Neural cell (in vitro differentiated cells): ENCODE measurements at regions not wholly inside any gene's neighbourhood (a gene's known extent, or its start where the extent isn't known, plus 50 kb on each side); places are given as distances from the start of the nearest gene placed in this dataset.

Source experiments
- H2AFZ ChIP-seq: fragments of 200-600, 300-800 bp; sonication (generic), shearing (Covaris generic); 2 replicates; pipeline ENCODE4 v1.6.0; 2014; ENCODE audit warnings: low read depth, mild to moderate bottlenecking, antibody characterized with exemption, low read length, moderate library complexity
- H3F3A ChIP-seq: fragments of 200-600 bp; shearing (Covaris generic); 2 replicates; pipeline ENCODE4 v1.6.1; 2016; ENCODE audit warnings: mild to moderate bottlenecking, moderate library complexity, mixed read lengths, antibody characterized with exemption, low read length; ENCODE audit not compliant: insufficient read depth, poor library complexity, severe bottlenecking
- H3K27ac ChIP-seq: fragments of 200-600, 300-800 bp; sonication (generic), shearing (Covaris generic); 2 replicates; pipeline ENCODE4 v1.5.1; 2014; ENCODE audit warnings: mild to moderate bottlenecking, low read length, moderate library complexity
- H3K27me3 ChIP-seq: fragments of 300-800, 200-600 bp; sonication (generic), shearing (Covaris generic); 2 replicates; pipeline ENCODE4 v1.6.0; 2014; ENCODE audit warnings: mild to moderate bottlenecking, low read depth, low read length, moderate library complexity; ENCODE audit not compliant: insufficient read depth
- H3K36me3 ChIP-seq: fragments of 300-800, 200-600 bp; sonication (generic), shearing (Covaris generic); 2 replicates; pipeline ENCODE4 v1.5.1; 2014; ENCODE audit warnings: mild to moderate bottlenecking, antibody characterized with exemption, low read length, moderate library complexity; ENCODE audit not compliant: insufficient read depth
- H3K4me2 ChIP-seq: fragments of 300-800, 200-600 bp; sonication (generic), shearing (Covaris generic); 2 replicates; pipeline ENCODE4 v1.6.0; 2014; ENCODE audit warnings: mild to moderate bottlenecking, low read length
- H3K4me3 ChIP-seq: fragments of 300-800, 200-600 bp; sonication (generic), shearing (Covaris generic); 2 replicates; pipeline ENCODE4 v1.5.1; 2014; ENCODE audit warnings: mild to moderate bottlenecking, low read length, moderate library complexity
- H3K79me2 ChIP-seq: fragments of 200-600 bp; shearing (Covaris generic); replicated peaks from 2 replicates; pipeline ENCODE4 v1.6.0; 2014; ENCODE audit warnings: mild to moderate bottlenecking, low read length, moderate library complexity; ENCODE audit not compliant: insufficient read depth
- H3K9ac ChIP-seq: fragments of 300-800, 200-600 bp; sonication (generic), shearing (Covaris generic); 2 replicates; pipeline ENCODE4 v1.6.1; 2016; ENCODE audit warnings: mild to moderate bottlenecking, low read length, mixed read lengths
- H3K9me2 ChIP-seq: fragments of 200-600 bp; shearing (Covaris generic); 2 replicates; pipeline ENCODE4 v1.6.1; 2016; ENCODE audit warnings: mild to moderate bottlenecking, low read length, mixed read lengths; ENCODE audit not compliant: insufficient read depth
- H3K9me3 ChIP-seq: fragments of 200-600, 300-800 bp; sonication (generic), shearing (Covaris generic); 2 replicates; pipeline ENCODE4 v1.6.1; 2016; ENCODE audit warnings: mild to moderate bottlenecking, mixed run types, low read length, moderate library complexity, mixed read lengths
- H4K20me1 ChIP-seq: fragments of 200-600 bp; shearing (Covaris generic); 2 replicates; pipeline ENCODE4 v1.6.1; 2016; ENCODE audit warnings: mild to moderate bottlenecking, mixed run types; ENCODE audit not compliant: insufficient read depth
- EP300 ChIP-seq: fragments of 450-650 bp; conservative IDR thresholded peaks from 2 replicates; pipeline ENCODE4 v1.6.1; 2014; ENCODE audit warnings: antibody characterized with exemption, mild to moderate bottlenecking, moderate library complexity; ENCODE audit not compliant: poor library complexity, severe bottlenecking
- EZH2 ChIP-seq: fragments of 200-600, 300-800 bp; shearing (Covaris generic), sonication (generic); IDR thresholded peaks from 2 replicates; pipeline ENCODE4 v1.6.1; 2014; ENCODE audit warnings: antibody characterized with exemption, low read length, borderline replicate concordance, mild to moderate bottlenecking; ENCODE audit not compliant: insufficient read depth, poor library complexity, severe bottlenecking
- MXI1 ChIP-seq: fragments of 450-650 bp; conservative IDR thresholded peaks from 2 replicates; pipeline ENCODE4 v1.6.1; 2014; ENCODE audit warnings: antibody characterized with exemption, mild to moderate bottlenecking; ENCODE audit not compliant: poor library complexity, severe bottlenecking
- POLR2AphosphoS5 ChIP-seq: IDR thresholded peaks from 2 replicates; pipeline ENCODE4 v1.6.1; 2012
- RAD21 ChIP-seq: fragments of 450-650 bp; conservative IDR thresholded peaks from 2 replicates; pipeline ENCODE4 v1.6.1; 2014; ENCODE audit warnings: antibody characterized with exemption, mild to moderate bottlenecking, moderate library complexity
- SMC3 ChIP-seq: fragments of 450-650 bp; conservative IDR thresholded peaks from 2 replicates; pipeline ENCODE4 v1.6.1; 2014; ENCODE audit warnings: antibody characterized with exemption, mild to moderate bottlenecking, moderate library complexity; ENCODE audit not compliant: poor library complexity
- TAF1 ChIP-seq: IDR thresholded peaks from 2 replicates; pipeline ENCODE4 v1.6.1; 2012; ENCODE audit warnings: low read depth
- TF ChIP-seq, protein P1 (sequence below): IDR thresholded peaks from 2 replicates; pipeline ENCODE4 v1.6.1; 2012; ENCODE audit warnings: borderline replicate concordance
- TF ChIP-seq, protein P2 (sequence below): fragments of 450-650 bp; IDR thresholded peaks from 2 replicates; pipeline ENCODE4 v1.5.1; 2014; ENCODE audit warnings: antibody characterized with exemption, mild to moderate bottlenecking, moderate library complexity; ENCODE audit not compliant: poor library complexity, severe bottlenecking

DNA sequence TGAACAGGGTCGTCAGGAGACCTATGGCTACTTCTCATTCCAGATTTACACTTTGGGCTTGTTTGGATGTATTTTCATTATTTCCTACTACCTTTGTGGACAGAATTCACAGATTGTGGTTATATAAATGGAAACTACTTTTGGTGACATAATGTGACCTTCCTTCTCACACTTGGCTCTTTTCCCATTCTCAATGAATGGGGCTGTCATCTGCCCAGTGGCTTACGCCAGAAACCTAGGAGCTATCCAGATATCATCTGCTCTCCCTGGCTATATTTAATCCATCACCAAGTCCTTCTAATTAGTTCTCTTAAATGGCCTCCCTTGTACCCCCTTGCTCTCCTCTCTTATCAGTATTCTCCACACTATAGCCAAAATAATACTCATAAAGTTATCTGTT, 1606.8 kb downstream of the KHDRBS2 start:
- H3F3A ChIP-seq = no peaks in the 10 kb centered on the region
- TF ChIP-seq, protein P1, sequence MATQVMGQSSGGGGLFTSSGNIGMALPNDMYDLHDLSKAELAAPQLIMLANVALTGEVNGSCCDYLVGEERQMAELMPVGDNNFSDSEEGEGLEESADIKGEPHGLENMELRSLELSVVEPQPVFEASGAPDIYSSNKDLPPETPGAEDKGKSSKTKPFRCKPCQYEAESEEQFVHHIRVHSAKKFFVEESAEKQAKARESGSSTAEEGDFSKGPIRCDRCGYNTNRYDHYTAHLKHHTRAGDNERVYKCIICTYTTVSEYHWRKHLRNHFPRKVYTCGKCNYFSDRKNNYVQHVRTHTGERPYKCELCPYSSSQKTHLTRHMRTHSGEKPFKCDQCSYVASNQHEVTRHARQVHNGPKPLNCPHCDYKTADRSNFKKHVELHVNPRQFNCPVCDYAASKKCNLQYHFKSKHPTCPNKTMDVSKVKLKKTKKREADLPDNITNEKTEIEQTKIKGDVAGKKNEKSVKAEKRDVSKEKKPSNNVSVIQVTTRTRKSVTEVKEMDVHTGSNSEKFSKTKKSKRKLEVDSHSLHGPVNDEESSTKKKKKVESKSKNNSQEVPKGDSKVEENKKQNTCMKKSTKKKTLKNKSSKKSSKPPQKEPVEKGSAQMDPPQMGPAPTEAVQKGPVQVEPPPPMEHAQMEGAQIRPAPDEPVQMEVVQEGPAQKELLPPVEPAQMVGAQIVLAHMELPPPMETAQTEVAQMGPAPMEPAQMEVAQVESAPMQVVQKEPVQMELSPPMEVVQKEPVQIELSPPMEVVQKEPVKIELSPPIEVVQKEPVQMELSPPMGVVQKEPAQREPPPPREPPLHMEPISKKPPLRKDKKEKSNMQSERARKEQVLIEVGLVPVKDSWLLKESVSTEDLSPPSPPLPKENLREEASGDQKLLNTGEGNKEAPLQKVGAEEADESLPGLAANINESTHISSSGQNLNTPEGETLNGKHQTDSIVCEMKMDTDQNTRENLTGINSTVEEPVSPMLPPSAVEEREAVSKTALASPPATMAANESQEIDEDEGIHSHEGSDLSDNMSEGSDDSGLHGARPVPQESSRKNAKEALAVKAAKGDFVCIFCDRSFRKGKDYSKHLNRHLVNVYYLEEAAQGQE = no peak
- no peak for TF ChIP-seq TAF1
- H3K9me3 ChIP-seq = no peaks in the 10 kb centered on the region
- no peaks in the 10 kb centered on the region for H3K79me2 ChIP-seq
- no peak overlapping the region for H3K27ac ChIP-seq
- no peaks in the 10 kb centered on the region for H3K27me3 ChIP-seq
- no peak overlapping the region for H3K4me2 ChIP-seq
- no peaks in the 10 kb centered on the region for H4K20me1 ChIP-seq
- H3K36me3 ChIP-seq = no peaks in the 10 kb centered on the region
- no peaks in the 10 kb centered on the region for H3K9me2 ChIP-seq
- no peak overlapping the region for H3K9ac ChIP-seq
- H3K4me3 ChIP-seq = no peak overlapping the region
- no peak overlapping the region for H2AFZ ChIP-seq

DNA sequence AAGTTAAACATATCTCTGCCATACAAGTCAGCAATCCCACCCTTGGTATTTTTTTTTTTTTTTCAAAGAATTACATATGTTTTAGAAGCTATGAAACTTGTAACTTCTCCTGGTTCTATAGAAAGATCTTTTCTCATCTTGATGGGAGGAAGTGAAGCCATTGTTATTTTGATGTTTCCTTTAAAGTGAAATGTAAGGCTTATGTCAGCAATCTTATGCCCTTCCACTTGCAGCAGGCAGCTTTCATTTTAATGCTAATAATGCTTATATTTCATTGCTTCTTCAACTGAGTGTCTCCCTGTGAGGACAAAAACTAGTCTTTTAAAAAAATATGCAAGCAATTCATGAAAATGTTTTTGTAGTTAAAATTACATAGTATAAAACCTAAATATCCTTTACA, 1614.7 kb downstream of the KHDRBS2 start:
- no peaks in the 10 kb centered on the region for H3K27me3 ChIP-seq
- TF ChIP-seq, protein P2, sequence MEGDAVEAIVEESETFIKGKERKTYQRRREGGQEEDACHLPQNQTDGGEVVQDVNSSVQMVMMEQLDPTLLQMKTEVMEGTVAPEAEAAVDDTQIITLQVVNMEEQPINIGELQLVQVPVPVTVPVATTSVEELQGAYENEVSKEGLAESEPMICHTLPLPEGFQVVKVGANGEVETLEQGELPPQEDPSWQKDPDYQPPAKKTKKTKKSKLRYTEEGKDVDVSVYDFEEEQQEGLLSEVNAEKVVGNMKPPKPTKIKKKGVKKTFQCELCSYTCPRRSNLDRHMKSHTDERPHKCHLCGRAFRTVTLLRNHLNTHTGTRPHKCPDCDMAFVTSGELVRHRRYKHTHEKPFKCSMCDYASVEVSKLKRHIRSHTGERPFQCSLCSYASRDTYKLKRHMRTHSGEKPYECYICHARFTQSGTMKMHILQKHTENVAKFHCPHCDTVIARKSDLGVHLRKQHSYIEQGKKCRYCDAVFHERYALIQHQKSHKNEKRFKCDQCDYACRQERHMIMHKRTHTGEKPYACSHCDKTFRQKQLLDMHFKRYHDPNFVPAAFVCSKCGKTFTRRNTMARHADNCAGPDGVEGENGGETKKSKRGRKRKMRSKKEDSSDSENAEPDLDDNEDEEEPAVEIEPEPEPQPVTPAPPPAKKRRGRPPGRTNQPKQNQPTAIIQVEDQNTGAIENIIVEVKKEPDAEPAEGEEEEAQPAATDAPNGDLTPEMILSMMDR = no peak
- no peak for TF ChIP-seq EZH2
- no peaks in the 10 kb centered on the region for H3K9me2 ChIP-seq
- no peaks in the 10 kb centered on the region for H4K20me1 ChIP-seq
- H3K9ac ChIP-seq = no peak overlapping the region
- H3K4me2 ChIP-seq = no peak overlapping the region
- no peak overlapping the region for H2AFZ ChIP-seq
- H3K27ac ChIP-seq = no peak overlapping the region
- no peaks in the 10 kb centered on the region for H3K9me3 ChIP-seq
- no peaks in the 10 kb centered on the region for H3K36me3 ChIP-seq
- H3F3A ChIP-seq = no peaks in the 10 kb centered on the region
- H3K79me2 ChIP-seq = no peaks in the 10 kb centered on the region
- H3K4me3 ChIP-seq = no peak overlapping the region

DNA sequence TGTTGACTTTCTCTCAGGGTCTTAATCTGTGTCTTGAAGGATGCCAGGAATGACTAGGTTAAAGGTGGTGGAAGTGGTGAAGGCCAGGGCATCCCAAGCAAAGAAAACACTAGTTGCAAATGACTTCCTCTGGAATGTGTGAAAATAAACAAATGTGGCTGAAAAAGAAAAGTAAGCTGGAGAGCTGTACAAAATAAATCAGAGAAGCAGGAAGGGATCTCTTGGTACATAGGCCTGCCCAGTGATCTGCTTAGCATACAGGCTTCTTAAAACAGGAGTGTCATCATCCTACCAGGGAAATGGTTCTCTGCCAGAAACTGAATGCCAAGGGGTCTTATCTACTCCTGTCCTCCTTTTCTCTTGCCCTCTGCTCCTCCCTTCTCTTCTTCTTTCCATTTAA, 1616.0 kb downstream of the KHDRBS2 start:
- Histone ChIP-seq H3K9me2 (no peaks in the 10 kb centered on the region), H3K27ac (no peak overlapping the region), H3K79me2 (no peaks in the 10 kb centered on the region), H3K27me3 (no peaks in the 10 kb centered on the region), H4K20me1 (no peaks in the 10 kb centered on the region), H3K9me3 (no peaks in the 10 kb centered on the region), H3K4me2 (no peak overlapping the region), H3K36me3 (no peaks in the 10 kb centered on the region), H3K4me3 (no peak overlapping the region), H3K9ac (no peak overlapping the region), H2AFZ (no peak overlapping the region), H3F3A (no peaks in the 10 kb centered on the region)
- TF ChIP-seq, protein P1 = no peak
- TF ChIP-seq RAD21 (no peak), POLR2AphosphoS5 (no peak), SMC3 (no peak), MXI1 (no peak), TAF1 (no peak), EZH2 (no peak), EP300 (no peak)
- TF ChIP-seq, protein P2 = no peak
